GM12878 (cell line): ENCODE measurements at regions not wholly inside any gene's neighbourhood (a gene's known extent, or its start where the extent isn't known, plus 50 kb on each side); places are given as distances from the start of the nearest gene placed in this dataset.

Experiments used
- CBX5 ChIP-seq: sonication (generic); IDR thresholded peaks from 2 replicates; pipeline ENCODE4 v1.6.1; 2016; ENCODE audit warnings: low read depth, moderate library complexity, mild to moderate bottlenecking, inconsistent platforms
- CHD1 ChIP-seq: IDR thresholded peaks from 2 replicates; pipeline ENCODE4 v1.6.1; 2012; ENCODE audit warnings: low read depth, low read length, improper control_type of control experiment
- CREM ChIP-seq: IDR thresholded peaks from 2 replicates; pipeline ENCODE4 v1.6.1; 2014; ENCODE audit warnings: antibody characterized with exemption, low read depth
- GATAD2B ChIP-seq: fragments of 450-650 bp; conservative IDR thresholded peaks from 2 replicates; pipeline ENCODE4 v1.6.1; 2017; ENCODE audit warnings: low read depth, mild to moderate bottlenecking, moderate library complexity
- HDGF ChIP-seq: fragments of 450-650 bp; IDR thresholded peaks from 2 replicates; pipeline ENCODE4 v1.6.1; 2016; ENCODE audit warnings: antibody characterized with exemption
- MTA2 ChIP-seq: fragments of 450-650 bp; IDR thresholded peaks from 2 replicates; pipeline ENCODE4 v1.6.1; 2016; ENCODE audit warnings: low read depth, mild to moderate bottlenecking, moderate library complexity
- NFIC ChIP-seq: IDR thresholded peaks from 2 replicates; pipeline ENCODE4 v1.6.1; 2012; ENCODE audit warnings: low read depth, mild to moderate bottlenecking, inconsistent platforms, low read length, moderate library complexity
- NFYB ChIP-seq: IDR thresholded peaks from 2 replicates; pipeline ENCODE4 v1.6.1; 2011; ENCODE audit warnings: low read depth, mild to moderate bottlenecking, low read length, improper control_type of control experiment, moderate library complexity; ENCODE audit not compliant: insufficient read depth
- SMAD5 ChIP-seq: IDR thresholded peaks from 2 replicates; pipeline ENCODE4 v1.6.1; 2016; ENCODE audit warnings: antibody characterized with exemption, low read depth
- SUZ12 ChIP-seq: fragments of 200-600 bp; sonication (generic); IDR thresholded peaks from one replicate; pipeline ENCODE4 v1.6.1; 2018; ENCODE audit warnings: antibody characterized with exemption, mild to moderate bottlenecking; ENCODE audit not compliant: unreplicated experiment
- ZNF592 ChIP-seq: fragments of 450-650 bp; IDR thresholded peaks from 2 replicates; pipeline ENCODE4 v1.6.1; 2017; ENCODE audit warnings: mild to moderate bottlenecking, moderate library complexity

- TF ChIP-seq CHD1 (no peak), CREM (0 out of 2 replicates have a peak, but pooled peaks have one; percentile 32), NFIC (peak; percentile 81; the same call in 1 of the 2 replicates), ZNF592 (no peak), HDGF (no peak), GATAD2B (no peak), MTA2 (no peak), SUZ12 (no peak), SMAD5 (no peak), NFYB (no peak), CBX5 (no peak)
Observed at GRCh38 chr5:143557061-143557818, 153.8 kb upstream of the NR3C1 start (continued).
